VCaP (cell line): ENCODE measurements at regions not wholly inside any gene's neighbourhood (a gene's known extent, or its start where the extent isn't known, plus 50 kb on each side); places are given as distances from the start of the nearest gene placed in this dataset.

Source experiments
- H3K27ac ChIP-seq: fragments of 450-650 bp; 2 replicates; pipeline ENCODE4 v1.5.1; 2017
- TF ChIP-seq, protein P1 (sequence below): fragments of 450-650 bp; conservative IDR thresholded peaks from 2 replicates; pipeline ENCODE4 v1.5.1; 2017; ENCODE audit warnings: mild to moderate bottlenecking, moderate library complexity

DNA sequence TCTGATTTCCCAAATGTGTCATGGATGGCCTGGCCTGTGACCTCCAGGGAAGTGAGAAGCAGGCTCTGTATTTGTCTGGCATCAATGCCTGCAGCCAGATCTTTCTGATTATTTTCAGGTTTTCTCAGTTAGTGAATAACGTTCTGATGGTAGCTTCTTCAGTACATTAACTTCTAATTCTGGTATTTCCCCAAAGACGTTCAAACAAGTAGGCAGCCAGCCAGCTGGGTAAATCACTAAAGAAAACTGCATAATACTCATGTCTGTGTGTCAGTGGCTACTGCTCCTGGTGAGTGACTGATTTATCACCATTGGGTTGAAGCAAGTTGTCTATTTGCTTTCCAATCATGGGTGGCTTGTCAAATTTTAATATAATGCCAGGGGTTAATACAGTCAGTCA is 162.6 kb upstream of the PFN2 start:
- TF ChIP-seq, protein P1, sequence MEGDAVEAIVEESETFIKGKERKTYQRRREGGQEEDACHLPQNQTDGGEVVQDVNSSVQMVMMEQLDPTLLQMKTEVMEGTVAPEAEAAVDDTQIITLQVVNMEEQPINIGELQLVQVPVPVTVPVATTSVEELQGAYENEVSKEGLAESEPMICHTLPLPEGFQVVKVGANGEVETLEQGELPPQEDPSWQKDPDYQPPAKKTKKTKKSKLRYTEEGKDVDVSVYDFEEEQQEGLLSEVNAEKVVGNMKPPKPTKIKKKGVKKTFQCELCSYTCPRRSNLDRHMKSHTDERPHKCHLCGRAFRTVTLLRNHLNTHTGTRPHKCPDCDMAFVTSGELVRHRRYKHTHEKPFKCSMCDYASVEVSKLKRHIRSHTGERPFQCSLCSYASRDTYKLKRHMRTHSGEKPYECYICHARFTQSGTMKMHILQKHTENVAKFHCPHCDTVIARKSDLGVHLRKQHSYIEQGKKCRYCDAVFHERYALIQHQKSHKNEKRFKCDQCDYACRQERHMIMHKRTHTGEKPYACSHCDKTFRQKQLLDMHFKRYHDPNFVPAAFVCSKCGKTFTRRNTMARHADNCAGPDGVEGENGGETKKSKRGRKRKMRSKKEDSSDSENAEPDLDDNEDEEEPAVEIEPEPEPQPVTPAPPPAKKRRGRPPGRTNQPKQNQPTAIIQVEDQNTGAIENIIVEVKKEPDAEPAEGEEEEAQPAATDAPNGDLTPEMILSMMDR: no peak
- no peak overlapping the region for H3K27ac ChIP-seq

DNA sequence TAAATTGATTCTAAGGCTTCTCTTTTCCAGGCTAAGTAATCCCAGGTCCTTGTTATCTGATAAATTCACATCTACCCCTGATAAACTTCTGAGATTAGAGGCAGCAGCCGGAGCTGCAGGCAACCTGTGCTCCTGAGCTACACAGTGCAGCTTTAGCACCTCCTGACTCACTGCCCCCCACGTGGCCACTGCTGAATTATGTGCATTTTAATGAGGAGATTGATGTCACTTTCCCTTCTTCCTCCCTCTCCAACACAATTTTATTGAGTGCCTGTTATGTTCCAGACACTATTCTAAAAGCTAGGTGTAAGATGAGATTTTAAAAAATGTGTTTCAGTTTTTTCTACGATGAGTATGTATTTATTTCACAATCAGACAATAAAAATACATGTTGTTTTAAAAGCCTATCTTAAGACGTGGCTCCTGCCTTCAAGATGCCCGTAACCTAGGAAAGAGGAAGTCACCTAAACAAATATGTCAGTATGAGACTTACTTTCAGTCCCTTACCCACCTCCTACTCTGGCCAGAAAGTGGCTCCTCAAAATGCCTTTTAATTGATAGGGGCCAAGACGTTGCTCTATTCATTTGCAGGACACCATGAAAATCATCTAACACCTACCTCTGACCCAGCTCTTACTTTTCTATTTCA is 161.5 kb upstream of the PFN2 start:
- no peak overlapping the region for H3K27ac ChIP-seq
- TF ChIP-seq, protein P1: no peak

GRCh38 chr3:150131663-150132062 is 161.0 kb upstream of the PFN2 start:
- TF ChIP-seq, protein P1: no peak
- no peak overlapping the region for H3K27ac ChIP-seq

- TF ChIP-seq, protein P1: no peak
- no peak overlapping the region for H3K27ac ChIP-seq
Measured at GRCh38 chr3:150130404-150131100, 159.9 kb upstream of the PFN2 start.

- H3K27ac ChIP-seq: no peak overlapping the region
- TF ChIP-seq, protein P1: no peak
Measured at GRCh38 chr3:150129166-150129565, 158.5 kb upstream of the PFN2 start.

- TF ChIP-seq, protein P1: no peak
- no peak overlapping the region for H3K27ac ChIP-seq
Measured at GRCh38 chr3:150128126-150128525, 157.4 kb upstream of the PFN2 start.

DNA sequence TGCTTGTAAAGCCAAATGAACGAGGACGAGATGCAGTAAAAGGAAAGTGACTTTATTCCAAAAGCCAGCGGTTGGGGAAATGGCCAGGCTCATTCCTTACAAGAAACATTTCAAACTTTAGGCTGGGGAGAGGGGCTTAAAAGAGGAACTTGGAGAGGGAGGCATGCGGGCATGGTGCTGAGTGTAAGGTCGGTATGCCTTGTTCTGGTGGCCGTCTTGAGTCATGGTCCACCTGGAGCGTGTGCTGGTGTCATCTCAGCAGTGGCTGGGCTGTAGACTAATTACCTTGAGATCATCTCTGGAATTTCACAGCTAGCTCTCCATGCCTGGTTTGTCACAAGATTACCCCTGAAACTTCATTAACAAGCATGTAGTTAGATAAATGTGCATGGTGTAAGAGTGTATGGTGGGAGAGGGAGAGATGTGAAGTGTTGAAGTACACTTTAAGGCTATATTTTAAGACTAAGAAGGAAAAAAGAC is 156.4 kb upstream of the PFN2 start:
- H3K27ac ChIP-seq: no peak overlapping the region
- TF ChIP-seq, protein P1: no peak
